A549 (cell line): ENCODE measurements at regions not wholly inside any gene's neighbourhood (a gene's known extent, or its start where the extent isn't known, plus 50 kb on each side); places are given as distances from the start of the nearest gene placed in this dataset.

Experiments used
- ATAC-seq, 2 experiments: fragments of 200-7000 bp in 1 of 2; fragments of >200 bp in 1 of 2; cut with Nextera tagmentation in 1 of 2; cut with Tn5 transposase in 1 of 2; 3 replicates each; pipeline versions ENCODE4 v1.8.0 to v1.9.1; 2018 to 2020; ENCODE audit warnings: mild to moderate bottlenecking in 1 of 2, moderate library complexity in 1 of 2
- CTCF ChIA-PET: fragments of 300-600 bp; sonication (Branson Sonifier 250); formaldehyde crosslinking; extraction: SDS; loops from one replicate; lab custom pipeline; 2021; ENCODE audit warnings: antibody characterized with exemption, inconsistent platforms; lab: Yijun Ruan, JAX
- POLR2A ChIA-PET: fragments of 350-600 bp; formaldehyde crosslinking; extraction: SDS; loops from one replicate; lab custom pipeline; 2021; ENCODE audit warnings: antibody characterized with exemption, inconsistent platforms; lab: Yijun Ruan, JAX
- DNase-seq, 2 experiments: peaks; one replicate each; pipeline versions ENCODE4 v3.0.0 to v3.0.0-alpha.2; 2011 to 2016; ENCODE audit warnings: low read depth in 1 of 2, low spot score in 1 of 2
- FAIRE-seq: peaks from 2 replicates; lab custom pipeline; 2011; peaks lifted over from hg19 to GRCh38; lab: Jason Lieb, UNC
- H3K27ac ChIP-seq, 2 experiments: fragments of >200 bp; sonication (Bioruptor Twin); formaldehyde crosslinking; 3 replicates each; pipeline ENCODE4 v1.5.1; 2016 to 2017
- H3K4me1 ChIP-seq: fragments of >200 bp; sonication (Bioruptor Twin); formaldehyde crosslinking; 3 replicates; pipeline ENCODE4 v1.6.1; 2016
- H3K4me2 ChIP-seq: fragments of >200 bp; sonication (Bioruptor Twin); formaldehyde crosslinking; 3 replicates; pipeline ENCODE4 v1.6.1; 2016
- H3K4me3 ChIP-seq: fragments of >200 bp; sonication (Bioruptor Twin); formaldehyde crosslinking; 3 replicates; pipeline ENCODE4 v1.5.1; 2016
- H3K9me3 ChIP-seq: fragments of >200 bp; sonication (Bioruptor Twin); formaldehyde crosslinking; 3 replicates; pipeline ENCODE4 v1.6.1; 2016
- CBX2 ChIP-seq: fragments of 200-600 bp; sonication (generic); IDR thresholded peaks from 2 replicates; pipeline ENCODE4 v1.6.1; 2016; ENCODE audit warnings: low read depth, mild to moderate bottlenecking, borderline replicate concordance
- CHD4 ChIP-seq: fragments of 200-600 bp; sonication (generic); IDR thresholded peaks from 2 replicates; pipeline ENCODE4 v1.6.1; 2016; ENCODE audit warnings: antibody characterized with exemption, mild to moderate bottlenecking, borderline replicate concordance
- EHF ChIP-seq: fragments of 250-450 bp; sonication (Bioruptor Pico); IDR thresholded peaks from 2 replicates; pipeline ENCODE4 v1.5.0; 2020; ENCODE audit warnings: mild to moderate bottlenecking
- EHMT2 ChIP-seq: fragments of 200-600 bp; sonication (generic); IDR thresholded peaks from 2 replicates; pipeline ENCODE4 v1.6.1; 2016; ENCODE audit warnings: antibody characterized with exemption, low read depth, mild to moderate bottlenecking, moderate library complexity
- ELK1 ChIP-seq: fragments of 150-350 bp; IDR thresholded peaks from 2 replicates; pipeline ENCODE4 v1.6.1; 2014; ENCODE audit warnings: low read depth, mild to moderate bottlenecking, low read length
- GATA3 ChIP-seq: IDR thresholded peaks from 2 replicates; pipeline ENCODE4 v1.6.1; 2012; ENCODE audit warnings: borderline replicate concordance
- HEYL ChIP-seq: fragments of 250-450 bp; sonication (Bioruptor Pico); IDR thresholded peaks from 2 replicates; pipeline ENCODE4 v1.8.0; 2021; ENCODE audit warnings: mild to moderate bottlenecking, moderate library complexity
- HOXB13 ChIP-seq: fragments of 250-450 bp; sonication (Bioruptor Pico); IDR thresholded peaks from 2 replicates; pipeline ENCODE4 v1.5.0; 2020; ENCODE audit warnings: low read depth, mild to moderate bottlenecking, moderate library complexity
- MAFK ChIP-seq: fragments of 450-650 bp; IDR thresholded peaks from 2 replicates; pipeline ENCODE4 v1.6.1; 2014; ENCODE audit not compliant: partially characterized antibody
- POLR2A ChIP-seq: IDR thresholded peaks from 2 replicates; pipeline ENCODE4 v1.6.1; 2012; ENCODE audit warnings: mild to moderate bottlenecking, low read length
- RFX5 ChIP-seq: fragments of 450-650 bp; IDR thresholded peaks from 2 replicates; pipeline ENCODE4 v1.7.1; 2014; ENCODE audit warnings: antibody characterized with exemption, mild to moderate bottlenecking, moderate library complexity
- RNF2 ChIP-seq: fragments of 200-600 bp; sonication (generic); IDR thresholded peaks from 2 replicates; pipeline ENCODE4 v1.6.1; 2016; ENCODE audit warnings: low read depth, mild to moderate bottlenecking, antibody characterized with exemption, moderate library complexity, borderline replicate concordance
- SREBF2 ChIP-seq: fragments of 450-650 bp; IDR thresholded peaks from 2 replicates; pipeline ENCODE4 v1.6.1; 2014; ENCODE audit warnings: mild to moderate bottlenecking, moderate library complexity
- TFCP2L1 ChIP-seq: fragments of 250-450 bp; sonication (Bioruptor Pico); IDR thresholded peaks from 2 replicates; pipeline ENCODE4 v1.5.0; 2021; ENCODE audit warnings: mild to moderate bottlenecking
- TP53 ChIP-seq: fragments of 250-450 bp; sonication (Bioruptor Pico); IDR thresholded peaks from 2 replicates; pipeline ENCODE4 v1.5.0; 2021; ENCODE audit warnings: mild to moderate bottlenecking, moderate library complexity
- ZC3H11A ChIP-seq: fragments of 450-650 bp; IDR thresholded peaks from 2 replicates; pipeline ENCODE4 v1.6.1; 2014; ENCODE audit warnings: antibody characterized with exemption, mild to moderate bottlenecking
- ZNF302 ChIP-seq: fragments of 250-450 bp; sonication (Bioruptor Pico); IDR thresholded peaks from 2 replicates; pipeline ENCODE4 v1.9.0; 2021; ENCODE audit warnings: inconsistent platforms, mild to moderate bottlenecking, moderate library complexity
- ZSCAN20 ChIP-seq: fragments of 250-450 bp; sonication (Bioruptor Pico); IDR thresholded peaks from 2 replicates; pipeline ENCODE4 v1.8.0; 2022; ENCODE audit warnings: mild to moderate bottlenecking, moderate library complexity
- TF ChIP-seq, protein P1 (sequence below): fragments of 250-450 bp; sonication (Bioruptor Pico); IDR thresholded peaks from 2 replicates; pipeline ENCODE4 v1.5.0; 2021; ENCODE audit warnings: mild to moderate bottlenecking, moderate library complexity, borderline replicate concordance
- TF ChIP-seq, protein P2 (sequence below): fragments of >200 bp; sonication (Bioruptor Twin); formaldehyde crosslinking; IDR thresholded peaks from 3 replicates; pipeline ENCODE4 v1.6.1; 2016
- TF ChIP-seq, protein P3 (sequence below): fragments of 250-450 bp; sonication (Bioruptor Pico); IDR thresholded peaks from 2 replicates; pipeline ENCODE4 v1.5.0; 2020; ENCODE audit warnings: low read depth, mild to moderate bottlenecking, moderate library complexity
- TF ChIP-seq, protein P4 (sequence below): fragments of 450-650 bp; IDR thresholded peaks from 2 replicates; pipeline ENCODE4 v1.6.1; 2014; ENCODE audit warnings: antibody characterized with exemption
- TF ChIP-seq, protein P5 (sequence below): fragments of >200 bp; sonication (Bioruptor Twin); formaldehyde crosslinking; IDR thresholded peaks from 3 replicates; pipeline ENCODE4 v1.5.1; 2016

DNA sequence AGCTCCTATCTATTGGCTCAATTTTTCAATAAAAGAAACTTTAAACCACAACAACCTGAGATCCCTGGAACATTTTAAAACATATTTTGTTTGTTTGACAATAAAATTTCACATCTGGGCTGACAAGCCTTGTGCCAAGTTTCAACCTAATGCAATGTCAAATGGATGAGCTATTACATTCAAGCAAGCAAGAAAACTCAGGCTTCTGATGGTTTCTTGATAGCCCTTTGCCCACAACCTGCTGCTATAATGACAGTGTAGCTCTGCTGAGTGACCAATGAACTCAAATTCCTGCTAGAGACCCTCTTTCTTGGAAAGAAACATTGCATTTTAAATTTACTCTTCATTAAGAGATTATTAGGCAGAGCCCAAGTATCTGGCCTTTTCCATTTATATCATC is 472.9 kb downstream of the ARHGEF28 start:
- FAIRE-seq (no peak), DNase-seq (no peak), ATAC-seq (no peak)
- H3K4me2 ChIP-seq: no peak overlapping the region
- CTCF ChIA-PET: interaction anchor here (1.5 kb wide), 1 partner anchor 23 kb away, joined by 3 read pairs; no protein-coding TSS in a partner anchor
- H3K27ac ChIP-seq: no peak overlapping the region
- H3K4me3 ChIP-seq: no peak overlapping the region
- POLR2A ChIA-PET: no interaction called here
- peaks cover 8% of the 10 kb centered on the region for H3K4me1 ChIP-seq
- H3K9me3 ChIP-seq: peaks cover 7% of the 10 kb centered on the region; the same call in 2 of the 3 replicates
- TF ChIP-seq RFX5 (no peak), CBX2 (no peak), RNF2 (no peak), ZNF302 (no peak), EHMT2 (no peak), GATA3 (no peak)
- TF ChIP-seq, all 56 proteins: peak for 0

DNA sequence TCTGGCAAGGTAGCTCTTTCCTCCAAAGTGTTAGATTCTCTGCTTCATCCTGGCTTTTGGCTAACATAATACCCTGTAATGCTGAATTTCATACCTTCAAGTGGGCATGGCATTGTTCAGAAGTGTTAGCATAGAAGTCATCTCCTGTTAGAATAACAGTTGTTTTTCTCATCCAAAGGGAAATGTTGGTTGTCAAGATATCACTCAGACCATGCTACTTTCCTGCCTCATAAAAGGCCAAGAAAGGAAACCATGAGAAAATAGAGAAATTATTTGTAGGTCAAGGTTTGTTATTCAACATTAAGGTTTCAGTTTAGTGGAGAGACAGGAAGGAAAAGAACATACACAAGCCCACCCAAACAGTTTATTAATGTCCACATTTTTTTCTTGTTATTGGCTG is 472.5 kb downstream of the ARHGEF28 start:
- H3K27ac ChIP-seq: no peak overlapping the region
- CTCF ChIA-PET: interaction anchor here (1.5 kb wide), 1 partner anchor 23 kb away, joined by 3 read pairs; no protein-coding TSS in a partner anchor
- FAIRE-seq: no peak

GRCh38 chr5:74096325-74096724 is 470.3 kb downstream of the ARHGEF28 start:
- ATAC-seq (no peak), DNase-seq (no peak), FAIRE-seq (no peak)
- H3K4me2 ChIP-seq: no peak overlapping the region
- ChIA-PET CTCF (interaction anchor here (1.4 to 1.8 kb wide), 2 partner anchors 27 to 545 kb away, joined by 3 to 4 read pairs; no protein-coding TSS in a partner anchor), POLR2A (interaction anchor here (1.0 kb wide), 1 partner anchor 544 kb away, joined by 3 read pairs; the partner anchor contains the start of gene ENC1)
- H3K4me3 ChIP-seq: no peak overlapping the region
- H3K27ac ChIP-seq: no peak overlapping the region
- H3K9me3 ChIP-seq: peaks cover 7% of the 10 kb centered on the region; the same call in 2 of the 3 replicates
- H3K4me1 ChIP-seq: no peaks in the 10 kb centered on the region
- TF ChIP-seq TP53 (CRISPR knock-in tag) (no peak), RNF2 (no peak), ZSCAN20 (CRISPR knock-in tag) (no peak), MAFK (no peak), CBX2 (no peak), HEYL (CRISPR knock-in tag) (no peak), POLR2A (no peak), HOXB13 (CRISPR knock-in tag) (no peak), SREBF2 (no peak), ELK1 (no peak)
- TF ChIP-seq, protein P1, sequence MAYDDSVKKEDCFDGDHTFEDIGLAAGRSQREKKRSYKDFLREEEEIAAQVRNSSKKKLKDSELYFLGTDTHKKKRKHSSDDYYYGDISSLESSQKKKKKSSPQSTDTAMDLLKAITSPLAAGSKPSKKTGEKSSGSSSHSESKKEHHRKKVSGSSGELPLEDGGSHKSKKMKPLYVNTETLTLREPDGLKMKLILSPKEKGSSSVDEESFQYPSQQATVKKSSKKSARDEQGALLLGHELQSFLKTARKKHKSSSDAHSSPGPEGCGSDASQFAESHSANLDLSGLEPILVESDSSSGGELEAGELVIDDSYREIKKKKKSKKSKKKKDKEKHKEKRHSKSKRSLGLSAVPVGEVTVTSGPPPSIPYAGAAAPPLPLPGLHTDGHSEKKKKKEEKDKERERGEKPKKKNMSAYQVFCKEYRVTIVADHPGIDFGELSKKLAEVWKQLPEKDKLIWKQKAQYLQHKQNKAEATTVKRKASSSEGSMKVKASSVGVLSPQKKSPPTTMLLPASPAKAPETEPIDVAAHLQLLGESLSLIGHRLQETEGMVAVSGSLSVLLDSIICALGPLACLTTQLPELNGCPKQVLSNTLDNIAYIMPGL (CRISPR knock-in tag): no peak
- TF ChIP-seq, protein P2, sequence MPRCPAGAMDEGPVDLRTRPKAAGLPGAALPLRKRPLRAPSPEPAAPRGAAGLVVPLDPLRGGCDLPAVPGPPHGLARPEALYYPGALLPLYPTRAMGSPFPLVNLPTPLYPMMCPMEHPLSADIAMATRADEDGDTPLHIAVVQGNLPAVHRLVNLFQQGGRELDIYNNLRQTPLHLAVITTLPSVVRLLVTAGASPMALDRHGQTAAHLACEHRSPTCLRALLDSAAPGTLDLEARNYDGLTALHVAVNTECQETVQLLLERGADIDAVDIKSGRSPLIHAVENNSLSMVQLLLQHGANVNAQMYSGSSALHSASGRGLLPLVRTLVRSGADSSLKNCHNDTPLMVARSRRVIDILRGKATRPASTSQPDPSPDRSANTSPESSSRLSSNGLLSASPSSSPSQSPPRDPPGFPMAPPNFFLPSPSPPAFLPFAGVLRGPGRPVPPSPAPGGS: no peak
- TF ChIP-seq, protein P3, sequence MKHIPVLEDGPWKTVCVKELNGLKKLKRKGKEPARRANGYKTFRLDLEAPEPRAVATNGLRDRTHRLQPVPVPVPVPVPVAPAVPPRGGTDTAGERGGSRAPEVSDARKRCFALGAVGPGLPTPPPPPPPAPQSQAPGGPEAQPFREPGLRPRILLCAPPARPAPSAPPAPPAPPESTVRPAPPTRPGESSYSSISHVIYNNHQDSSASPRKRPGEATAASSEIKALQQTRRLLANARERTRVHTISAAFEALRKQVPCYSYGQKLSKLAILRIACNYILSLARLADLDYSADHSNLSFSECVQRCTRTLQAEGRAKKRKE (CRISPR knock-in tag): no peak

More for the DNA sequence above, 472.5 kb downstream of the ARHGEF28 start:
- no peak overlapping the region for H3K4me3 ChIP-seq
- no peak for DNase-seq
- ATAC-seq: no peak
- TF ChIP-seq TFCP2L1 (CRISPR knock-in tag) (no peak), CHD4 (no peak), EHF (CRISPR knock-in tag) (no peak), POLR2A (no peak), ZC3H11A (no peak), ELK1 (no peak)
- TF ChIP-seq, protein P4, sequence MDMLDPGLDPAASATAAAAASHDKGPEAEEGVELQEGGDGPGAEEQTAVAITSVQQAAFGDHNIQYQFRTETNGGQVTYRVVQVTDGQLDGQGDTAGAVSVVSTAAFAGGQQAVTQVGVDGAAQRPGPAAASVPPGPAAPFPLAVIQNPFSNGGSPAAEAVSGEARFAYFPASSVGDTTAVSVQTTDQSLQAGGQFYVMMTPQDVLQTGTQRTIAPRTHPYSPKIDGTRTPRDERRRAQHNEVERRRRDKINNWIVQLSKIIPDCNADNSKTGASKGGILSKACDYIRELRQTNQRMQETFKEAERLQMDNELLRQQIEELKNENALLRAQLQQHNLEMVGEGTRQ: no peak
- TF ChIP-seq, protein P5, sequence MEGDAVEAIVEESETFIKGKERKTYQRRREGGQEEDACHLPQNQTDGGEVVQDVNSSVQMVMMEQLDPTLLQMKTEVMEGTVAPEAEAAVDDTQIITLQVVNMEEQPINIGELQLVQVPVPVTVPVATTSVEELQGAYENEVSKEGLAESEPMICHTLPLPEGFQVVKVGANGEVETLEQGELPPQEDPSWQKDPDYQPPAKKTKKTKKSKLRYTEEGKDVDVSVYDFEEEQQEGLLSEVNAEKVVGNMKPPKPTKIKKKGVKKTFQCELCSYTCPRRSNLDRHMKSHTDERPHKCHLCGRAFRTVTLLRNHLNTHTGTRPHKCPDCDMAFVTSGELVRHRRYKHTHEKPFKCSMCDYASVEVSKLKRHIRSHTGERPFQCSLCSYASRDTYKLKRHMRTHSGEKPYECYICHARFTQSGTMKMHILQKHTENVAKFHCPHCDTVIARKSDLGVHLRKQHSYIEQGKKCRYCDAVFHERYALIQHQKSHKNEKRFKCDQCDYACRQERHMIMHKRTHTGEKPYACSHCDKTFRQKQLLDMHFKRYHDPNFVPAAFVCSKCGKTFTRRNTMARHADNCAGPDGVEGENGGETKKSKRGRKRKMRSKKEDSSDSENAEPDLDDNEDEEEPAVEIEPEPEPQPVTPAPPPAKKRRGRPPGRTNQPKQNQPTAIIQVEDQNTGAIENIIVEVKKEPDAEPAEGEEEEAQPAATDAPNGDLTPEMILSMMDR: no peak
- peaks cover 7% of the 10 kb centered on the region; the same call in 2 of the 3 replicates for H3K9me3 ChIP-seq
- H3K4me1 ChIP-seq: peaks cover 5% of the 10 kb centered on the region; the same call in 2 of the 3 replicates
- POLR2A ChIA-PET: no interaction called here
- no peak overlapping the region for H3K4me2 ChIP-seq
